GM12864 (cell line): ENCODE measurements at regions not wholly inside any gene's neighbourhood (a gene's known extent, or its start where the extent isn't known, plus 50 kb on each side); places are given as distances from the start of the nearest gene placed in this dataset.

Experiments
- DNase-seq: peaks from one replicate; pipeline ENCODE4 v3.0.0-alpha.2; 2011; ENCODE audit warnings: low read depth
- H3K4me3 ChIP-seq: 2 replicates; pipeline ENCODE4 v1.5.1; 2011; ENCODE audit warnings: mild to moderate bottlenecking, low read depth, low read length, control low read depth
- CTCF ChIP-seq: IDR thresholded peaks from 2 replicates; pipeline ENCODE4 v1.5.1; 2011; ENCODE audit warnings: low read depth, mild to moderate bottlenecking, moderate library complexity, low read length, control low read depth, inconsistent platforms; ENCODE audit errors: missing control alignments

- no peak for DNase-seq
- H3K4me3 ChIP-seq = no peak overlapping the region
- TF ChIP-seq CTCF = no peak
These were observed 1085.8 kb upstream of the AUTS2 start for GRCh38 chr7:68512466-68512865.

- DNase-seq = no peak
- TF ChIP-seq CTCF = no peak
- no peak overlapping the region for H3K4me3 ChIP-seq
These were observed 1080.2 kb upstream of the AUTS2 start for GRCh38 chr7:68518060-68518459.

GRCh38 chr7:68524126-68524525, 1074.1 kb upstream of the AUTS2 start:
- DNase-seq = no peak
- no peak for TF ChIP-seq CTCF
- no peak overlapping the region for H3K4me3 ChIP-seq

- no peak overlapping the region for H3K4me3 ChIP-seq
- no peak for TF ChIP-seq CTCF
- no peak for DNase-seq
These were observed 1069.1 kb upstream of the AUTS2 start for GRCh38 chr7:68529221-68529620.

GRCh38 chr7:68535266-68535665, 1063.0 kb upstream of the AUTS2 start:
- no peak for TF ChIP-seq CTCF
- no peak for DNase-seq
- H3K4me3 ChIP-seq = no peak overlapping the region

- H3K4me3 ChIP-seq = no peak overlapping the region
- no peak for DNase-seq
- no peak for TF ChIP-seq CTCF
These were observed 1061.1 kb upstream of the AUTS2 start for GRCh38 chr7:68537051-68537773.

GRCh38 chr7:68537774-68538071, 1060.6 kb upstream of the AUTS2 start:
- no peak for TF ChIP-seq CTCF
- DNase-seq = no peak
- H3K4me3 ChIP-seq = no peak overlapping the region
